Upper lobe of left lung (tissue), 6 donors: ENCODE measurements at regions not wholly inside any gene's neighbourhood (a gene's known extent, or its start where the extent isn't known, plus 50 kb on each side); places are given as distances from the start of the nearest gene placed in this dataset.

Experiments used
- ATAC-seq, 2 donors: fragments of 200-7000 bp; cut with Tn5 transposase; one replicate each; pipeline ENCODE4 v1.9.1; 2022; ENCODE audit warnings: mild to moderate bottlenecking in 2 of 2, moderate library complexity in 2 of 2; ENCODE audit not compliant: low FRiP score in 2 of 2
- DNase-seq, 2 donors: peaks; one replicate each; pipeline ENCODE4 v3.0.0-alpha.2; 2019 to 2020
- H3K27ac ChIP-seq, 4 donors: fragments of 200-600 bp; sonication (generic); one replicate each; pipeline ENCODE4 v1.5.1; 2016 to 2019
- H3K27me3 ChIP-seq, 4 donors: fragments of 200-600 bp; sonication (generic); one replicate each; pipeline ENCODE4 v1.5.1; 2017 to 2019
- H3K36me3 ChIP-seq, 4 donors: fragments of 200-600 bp; sonication (generic); one replicate each; pipeline ENCODE4 v1.5.1; 2016 to 2019
- H3K4me1 ChIP-seq, 4 donors: fragments of 200-600 bp; sonication (generic); one replicate each; pipeline ENCODE4 v1.5.1; 2018 to 2019
- H3K4me3 ChIP-seq, 4 donors: fragments of 200-600 bp; sonication (generic); one replicate each; pipeline ENCODE4 v1.5.1; 2017 to 2019; ENCODE audit warnings: mild to moderate bottlenecking in 2 of 4, moderate library complexity in 1 of 4
- H3K9me3 ChIP-seq, 4 donors: fragments of 200-600 bp; sonication (generic); one replicate each; pipeline ENCODE4 v1.5.1; 2018 to 2019
- CTCF ChIP-seq, 6 experiments: fragments of 450-650 bp in 4 of 6; fragments of 200-600 bp in 2 of 6; sonication (generic) in 2 of 6; IDR thresholded peaks; one replicate each; pipeline ENCODE4 v1.5.1; 2016 to 2019; ENCODE audit warnings: antibody characterized with exemption in 6 of 6
- EP300 ChIP-seq, 4 donors: sonication (generic); formaldehyde crosslinking; IDR thresholded peaks; one replicate each; pipeline ENCODE4 v1.5.1; 2017; ENCODE audit warnings: antibody characterized with exemption in 4 of 4, control low read depth in 2 of 4
- POLR2A ChIP-seq, 4 donors: fragments of 450-650 bp; IDR thresholded peaks; one replicate each; pipeline ENCODE4 v1.5.1; 2016 to 2017; ENCODE audit warnings: antibody characterized with exemption in 4 of 4, mild to moderate bottlenecking in 2 of 4
- POLR2AphosphoS5 ChIP-seq, 2 donors: sonication (generic); formaldehyde crosslinking; IDR thresholded peaks; one replicate each; pipeline ENCODE4 v1.5.1; 2017; ENCODE audit warnings: antibody characterized with exemption in 2 of 2
- WGBS, 2 donors: methylation state at CpG; one replicate each; pipeline ENCODE4 v1.1.5; 2017 to 2018; 5-methylcytosine and 5-hydroxymethylcytosine counted together
- donor health status: DM: no; HTN: no; CAD: no; lungs with moderate emphysema.
- donor health status: DM: no; HTN: yes; CAD: no; lungs with severe emphysema.

DNA sequence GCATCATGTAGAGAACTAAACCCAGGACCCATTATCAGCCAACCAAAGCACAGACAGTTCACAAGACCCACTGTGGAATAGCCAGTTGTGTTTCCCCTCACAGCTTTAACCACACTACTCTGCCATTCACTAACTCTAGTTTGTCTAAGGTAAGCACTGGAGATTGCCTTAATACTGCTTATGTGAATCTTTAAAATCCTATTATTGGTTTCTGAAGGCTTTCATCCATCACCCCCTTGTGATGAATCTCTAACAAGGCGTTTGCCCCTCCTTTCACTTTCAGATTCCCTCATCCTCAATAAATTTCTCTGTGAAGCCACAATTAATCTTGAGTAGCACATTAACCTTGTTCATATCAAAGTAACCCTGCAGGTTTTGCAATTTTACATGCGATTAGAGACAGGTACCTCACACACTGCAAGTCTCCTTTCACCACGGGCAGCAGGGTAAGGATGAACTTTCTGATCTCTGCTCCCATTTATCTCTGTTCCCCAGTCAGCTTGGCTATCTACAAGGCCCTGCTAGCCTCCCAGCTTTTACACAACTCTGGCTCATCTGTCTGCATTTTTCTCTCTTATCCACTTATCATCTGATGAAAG is 785.6 kb downstream of the REEP3 start:
- no peaks in the 10 kb centered on the region for H3K4me1 ChIP-seq
- no peak overlapping the region for H3K4me3 ChIP-seq
- no peak overlapping the region for H3K27ac ChIP-seq
- no peak for DNase-seq
- no peaks in the 10 kb centered on the region for H3K27me3 ChIP-seq
- no peak for ATAC-seq
- H3K9me3 ChIP-seq = no peaks in the 10 kb centered on the region
- WGBS, 2 donors = 33 to 44% methylated on average over 3 of the region's 3 CpGs
- no peak for TF ChIP-seq POLR2AphosphoS5 (IDR thresholded peaks at IDR 0.05)
- TF ChIP-seq CTCF (IDR thresholded peaks at IDR 0.05) = no peak
- no peak for TF ChIP-seq POLR2A (IDR thresholded peaks at IDR 0.05)
- TF ChIP-seq EP300 (IDR thresholded peaks at IDR 0.05) = no peak
- H3K36me3 ChIP-seq = no peaks in the 10 kb centered on the region

DNA sequence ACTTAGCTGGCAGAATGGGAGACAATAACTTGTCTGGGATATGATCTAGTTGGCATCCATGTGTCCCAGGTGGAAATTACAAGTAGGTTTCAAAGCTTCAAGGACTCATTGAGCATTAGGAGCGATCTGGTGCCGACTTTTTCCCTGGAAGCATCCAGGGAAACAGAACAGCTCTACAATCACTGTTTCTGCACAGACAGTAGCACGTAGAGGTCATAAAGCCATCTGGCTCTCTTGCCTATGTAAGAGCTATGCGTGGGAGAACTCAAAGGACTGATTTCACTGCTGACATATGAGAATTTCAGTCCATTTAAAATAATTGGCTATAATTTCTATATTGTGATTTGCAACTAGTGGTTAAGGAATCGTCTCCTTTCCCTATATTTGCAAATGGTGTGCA is 791.7 kb downstream of the REEP3 start:
- TF ChIP-seq POLR2AphosphoS5 (IDR thresholded peaks at IDR 0.05) = no peak
- TF ChIP-seq CTCF (IDR thresholded peaks at IDR 0.05) = no peak
- TF ChIP-seq POLR2A (IDR thresholded peaks at IDR 0.05) = no peak
- TF ChIP-seq EP300 (IDR thresholded peaks at IDR 0.05) = no peak
- Histone ChIP-seq H3K4me1 (no peaks in the 10 kb centered on the region), H3K36me3 (no peaks in the 10 kb centered on the region), H3K4me3 (no peak overlapping the region), H3K9me3 (no peaks in the 10 kb centered on the region), H3K27me3 (no peaks in the 10 kb centered on the region), H3K27ac (no peak overlapping the region)
- DNase-seq (no peak), ATAC-seq (no peak)
- 49 to 57% methylated on average over 5 of the region's 5 CpGs for WGBS, 2 donors

DNA sequence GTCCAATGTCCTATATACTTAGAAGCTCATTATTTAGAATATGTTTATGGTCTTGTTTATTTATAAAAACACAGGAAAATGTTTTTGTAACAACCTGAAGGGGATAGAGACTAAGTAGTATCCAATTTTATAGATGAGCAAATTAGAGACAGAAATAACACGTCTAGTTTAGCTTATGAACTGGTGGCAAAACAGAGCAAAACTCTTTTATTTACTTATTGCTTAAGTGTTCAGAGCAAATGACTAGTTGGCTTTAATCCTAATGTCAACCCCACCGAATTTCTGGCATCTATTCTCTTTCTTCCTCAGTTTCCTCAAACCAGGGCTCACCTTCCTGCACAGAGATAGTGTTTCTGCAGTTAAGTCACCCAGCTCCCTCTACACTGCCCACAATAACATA is 792.8 kb downstream of the REEP3 start:
- DNase-seq (no peak), ATAC-seq (no peak)
- TF ChIP-seq CTCF (IDR thresholded peaks at IDR 0.05) (no peak), POLR2A (IDR thresholded peaks at IDR 0.05) (no peak), EP300 (IDR thresholded peaks at IDR 0.05) (no peak)
- Histone ChIP-seq H3K27ac (no peak overlapping the region), H3K36me3 (no peaks in the 10 kb centered on the region), H3K9me3 (no peaks in the 10 kb centered on the region), H3K27me3 (no peaks in the 10 kb centered on the region), H3K4me3 (no peak overlapping the region), H3K4me1 (no peaks in the 10 kb centered on the region)
- 36 to 45% methylated on average over 2 of the region's 2 CpGs for WGBS, 2 donors

- H3K36me3 ChIP-seq = no peaks in the 10 kb centered on the region
- no peak overlapping the region for H3K27ac ChIP-seq
- H3K4me3 ChIP-seq = no peak overlapping the region
- DNase-seq (no peak), ATAC-seq (no peak)
- TF ChIP-seq CTCF (IDR thresholded peaks at IDR 0.05) = no peak
- TF ChIP-seq POLR2AphosphoS5 (IDR thresholded peaks at IDR 0.05) = no peak
- TF ChIP-seq POLR2A (IDR thresholded peaks at IDR 0.05) = no peak
- no peak for TF ChIP-seq EP300 (IDR thresholded peaks at IDR 0.05)
- 26% methylated on average over 1 of the region's 1 CpG; no CpG with 5 or more reads in 1 of the 2 donors for WGBS, 2 donors
- no peaks in the 10 kb centered on the region for H3K9me3 ChIP-seq
- no peaks in the 10 kb centered on the region for H3K4me1 ChIP-seq
- H3K27me3 ChIP-seq = no peaks in the 10 kb centered on the region
These were observed 795.2 kb downstream of the REEP3 start for GRCh38 chr10:64316416-64316815.

DNA sequence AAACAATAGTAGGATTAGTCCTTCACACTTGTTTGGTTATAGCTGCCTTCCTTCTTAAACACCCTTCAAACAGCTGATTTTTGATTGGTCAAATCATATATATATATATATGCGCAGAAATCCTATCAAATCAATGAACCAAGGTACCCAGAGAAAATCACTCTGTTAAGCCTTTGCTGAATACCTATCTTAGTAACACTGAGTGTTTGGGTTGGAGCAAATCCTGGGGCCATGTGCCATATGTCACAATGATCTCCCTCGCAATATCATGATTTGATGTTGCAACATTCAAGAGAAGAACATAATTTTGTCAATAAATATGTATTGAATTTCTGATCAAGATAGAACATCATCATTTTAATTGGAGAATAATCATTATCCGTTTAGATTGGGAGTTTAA is 795.6 kb downstream of the REEP3 start:
- no peaks in the 10 kb centered on the region for H3K9me3 ChIP-seq
- no peaks in the 10 kb centered on the region for H3K36me3 ChIP-seq
- no peak overlapping the region for H3K4me3 ChIP-seq
- ATAC-seq (no peak), DNase-seq (no peak)
- TF ChIP-seq EP300 (IDR thresholded peaks at IDR 0.05) (no peak), CTCF (IDR thresholded peaks at IDR 0.05) (no peak), POLR2A (IDR thresholded peaks at IDR 0.05) (no peak)
- no peak overlapping the region for H3K27ac ChIP-seq
- no peaks in the 10 kb centered on the region for H3K4me1 ChIP-seq
- 83 to 86% methylated on average over 3 of the region's 3 CpGs for WGBS, 2 donors
- H3K27me3 ChIP-seq = no peaks in the 10 kb centered on the region
